ENCODE measurements at regions not wholly inside any gene's neighbourhood (a gene's known extent, or its start where the extent isn't known, plus 50 kb on each side); places are given as distances from the start of the nearest gene placed in this dataset.
"Not testable (repeated sequence)": the region's sequence is repeated elsewhere in the genome, so short reads cannot be mapped to it uniquely, and the experiment has no call there.

GRCh38 chr7:29619111-29619510, 55.5 kb downstream of the PRR15 start:
- no peak for DNase-seq (ENCODE audit: low spot score)

GRCh38 chr7:29619848-29620555, 56.4 kb downstream of the PRR15 start:
- DNase-seq (ENCODE audit: low spot score) = no peak

GRCh38 chr7:29620556-29620930, 56.9 kb downstream of the PRR15 start:
- no peak for DNase-seq (ENCODE audit: low spot score)

- no peak for DNase-seq (ENCODE audit: low spot score)
Measured at GRCh38 chr7:29622335-29623265, 59.0 kb downstream of the PRR15 start.

- no peak for DNase-seq (ENCODE audit: low spot score)
Measured at GRCh38 chr7:29623973-29624372, 60.3 kb downstream of the PRR15 start.

GRCh38 chr7:29626730-29627129, 63.1 kb downstream of the PRR15 start:
- DNase-seq (ENCODE audit: low spot score) = no peak

- DNase-seq (ENCODE audit: low spot score) = no peak
Measured at GRCh38 chr7:29627631-29628030, 64.0 kb downstream of the PRR15 start.

- no peak for DNase-seq (ENCODE audit: low spot score)
Measured at GRCh38 chr7:29629507-29629906, 65.9 kb downstream of the PRR15 start.

- DNase-seq (ENCODE audit: low spot score) = not testable (repeated sequence)
Measured at GRCh38 chr7:29635067-29636008, 71.7 kb downstream of the PRR15 start.

- DNase-seq (ENCODE audit: low spot score) = no peak
Measured at GRCh38 chr7:29636009-29636351, 72.3 kb downstream of the PRR15 start.

GRCh38 chr7:29637374-29637773, 73.7 kb downstream of the PRR15 start:
- DNase-seq (ENCODE audit: low spot score) = no peak

- DNase-seq (ENCODE audit: low spot score) = not testable (repeated sequence)
Measured at GRCh38 chr7:29638841-29639240, 75.2 kb downstream of the PRR15 start.

- DNase-seq (ENCODE audit: low spot score) = no peak
Measured at GRCh38 chr7:29639386-29639785, 75.8 kb downstream of the PRR15 start.

- no peak for DNase-seq (ENCODE audit: low spot score)
Measured at GRCh38 chr7:29639886-29640595, 76.4 kb downstream of the PRR15 start.

GRCh38 chr7:29641651-29642050, 78.0 kb downstream of the PRR15 start:
- DNase-seq (ENCODE audit: low spot score) = no peak

- no peak for DNase-seq (ENCODE audit: low spot score)
Measured at GRCh38 chr7:29642494-29643155, 79.0 kb downstream of the PRR15 start.

- DNase-seq (ENCODE audit: low spot score) = not testable (repeated sequence)
Measured at GRCh38 chr7:29646116-29646515, 82.5 kb downstream of the PRR15 start.

GRCh38 chr7:29647020-29647654, 83.5 kb downstream of the PRR15 start:
- no peak for DNase-seq (ENCODE audit: low spot score)

- DNase-seq (ENCODE audit: low spot score) = not testable (repeated sequence)
Measured at GRCh38 chr7:29647691-29648210, 84.1 kb downstream of the PRR15 start.
